ENCODE measurements at regions not wholly inside any gene's neighbourhood (a gene's known extent, or its start where the extent isn't known, plus 50 kb on each side); places are given as distances from the start of the nearest gene placed in this dataset.

- peaks cover 0 to 1% (median 0%) of the 10 kb centered on the region in 7 donors for H3K9me3 Mint-ChIP-seq
- H3K9me3 ChIP-seq (ENCODE audit: control insufficient read depth in 2 of 2, low read length in 2 of 2) = no peaks in the 10 kb centered on the region
- no peak overlapping the region for H3K27ac ChIP-seq (ENCODE audit: insufficient read depth, low read length, poor library complexity, severe bottlenecking)
- no peaks in the 10 kb centered on the region for H3K4me1 Mint-ChIP-seq
- DNase-seq = no peak
- no peak for ATAC-seq (ENCODE audit: low read depth in 2 of 2)
- no peak overlapping the region for H3K4me3 ChIP-seq (ENCODE audit: low read depth, low read length)
- H3K4me1 ChIP-seq (ENCODE audit: control insufficient read depth, insufficient read depth, low read length, poor library complexity, severe bottlenecking) = no peaks in the 10 kb centered on the region
- H3K27me3 Mint-ChIP-seq = no peaks in the 10 kb centered on the region
- no peak overlapping the region for H3K4me3 Mint-ChIP-seq
- H3K36me3 ChIP-seq (ENCODE audit: control insufficient read depth, insufficient read depth, low read length) = no peaks in the 10 kb centered on the region
- no peaks in the 10 kb centered on the region for H3K36me3 Mint-ChIP-seq
- no peak overlapping the region for H3K27ac Mint-ChIP-seq
- H3K27me3 ChIP-seq (ENCODE audit: control insufficient read depth, insufficient read depth, low read length) = no peaks in the 10 kb centered on the region
Measured at GRCh38 chr9:105023788-105024187, 95.8 kb upstream of the ABCA1 start.

- H3K27ac ChIP-seq (ENCODE audit: insufficient read depth, low read length, poor library complexity, severe bottlenecking) = no peak overlapping the region
- no peak for ATAC-seq (ENCODE audit: low read depth in 2 of 2)
- no peak for DNase-seq
- no peaks in the 10 kb centered on the region for H3K4me1 Mint-ChIP-seq
- H3K27me3 Mint-ChIP-seq = no peaks in the 10 kb centered on the region
- H3K4me3 ChIP-seq (ENCODE audit: low read depth, low read length) = no peak overlapping the region
- no peaks in the 10 kb centered on the region for H3K36me3 ChIP-seq (ENCODE audit: control insufficient read depth, insufficient read depth, low read length)
- H3K9me3 ChIP-seq (ENCODE audit: control insufficient read depth in 2 of 2, low read length in 2 of 2) = no peaks in the 10 kb centered on the region
- no peak overlapping the region for H3K27ac Mint-ChIP-seq
- no peaks in the 10 kb centered on the region for H3K4me1 ChIP-seq (ENCODE audit: control insufficient read depth, insufficient read depth, low read length, poor library complexity, severe bottlenecking)
- H3K36me3 Mint-ChIP-seq = no peaks in the 10 kb centered on the region
- no peaks in the 10 kb centered on the region for H3K9me3 Mint-ChIP-seq
- H3K4me3 Mint-ChIP-seq = no peak overlapping the region
- no peaks in the 10 kb centered on the region for H3K27me3 ChIP-seq (ENCODE audit: control insufficient read depth, insufficient read depth, low read length)
Measured at GRCh38 chr9:105024529-105024928, 96.6 kb upstream of the ABCA1 start.

GRCh38 chr9:105026451-105026850, 98.5 kb upstream of the ABCA1 start:
- Histone ChIP-seq H3K27me3 (ENCODE audit: control insufficient read depth, insufficient read depth, low read length) (no peaks in the 10 kb centered on the region), H3K36me3 (ENCODE audit: control insufficient read depth, insufficient read depth, low read length) (no peaks in the 10 kb centered on the region), H3K4me1 (ENCODE audit: control insufficient read depth, insufficient read depth, low read length, poor library complexity, severe bottlenecking) (no peaks in the 10 kb centered on the region), H3K4me3 (ENCODE audit: low read depth, low read length) (no peak overlapping the region), H3K27ac (ENCODE audit: insufficient read depth, low read length, poor library complexity, severe bottlenecking) (no peak overlapping the region), H3K9me3 (ENCODE audit: control insufficient read depth in 2 of 2, low read length in 2 of 2) (no peaks in the 10 kb centered on the region)
- H3K9me3 Mint-ChIP-seq = peaks cover 0 to 4% (median 0%) of the 10 kb centered on the region in 7 donors
- H3K27me3 Mint-ChIP-seq = no peaks in the 10 kb centered on the region
- DNase-seq (no peak), ATAC-seq (ENCODE audit: low read depth in 2 of 2) (no peak)
- peaks cover 5% of the 10 kb centered on the region for H3K36me3 Mint-ChIP-seq
- no peaks in the 10 kb centered on the region for H3K4me1 Mint-ChIP-seq
- no peak overlapping the region for H3K27ac Mint-ChIP-seq
- no peak overlapping the region for H3K4me3 Mint-ChIP-seq

- Histone ChIP-seq H3K27me3 (ENCODE audit: control insufficient read depth, insufficient read depth, low read length) (no peaks in the 10 kb centered on the region), H3K4me3 (ENCODE audit: low read depth, low read length) (no peak overlapping the region), H3K27ac (ENCODE audit: insufficient read depth, low read length, poor library complexity, severe bottlenecking) (no peak overlapping the region), H3K9me3 (ENCODE audit: control insufficient read depth in 2 of 2, low read length in 2 of 2) (no peaks in the 10 kb centered on the region), H3K36me3 (ENCODE audit: control insufficient read depth, insufficient read depth, low read length) (no peaks in the 10 kb centered on the region), H3K4me1 (ENCODE audit: control insufficient read depth, insufficient read depth, low read length, poor library complexity, severe bottlenecking) (no peaks in the 10 kb centered on the region)
- H3K27ac Mint-ChIP-seq = no peak overlapping the region
- no peak overlapping the region for H3K4me3 Mint-ChIP-seq
- ATAC-seq (ENCODE audit: low read depth in 2 of 2) = no peak
- H3K36me3 Mint-ChIP-seq = peaks cover 5% of the 10 kb centered on the region
- no peaks in the 10 kb centered on the region for H3K27me3 Mint-ChIP-seq
- DNase-seq = no peak
- no peaks in the 10 kb centered on the region for H3K4me1 Mint-ChIP-seq
- peaks cover 0 to 4% (median 0%) of the 10 kb centered on the region in 7 donors for H3K9me3 Mint-ChIP-seq
Measured at GRCh38 chr9:105027084-105027483, 99.1 kb upstream of the ABCA1 start.

GRCh38 chr9:105030285-105030684, 102.3 kb upstream of the ABCA1 start:
- Histone ChIP-seq H3K27me3 (ENCODE audit: control insufficient read depth, insufficient read depth, low read length) (no peaks in the 10 kb centered on the region), H3K9me3 (ENCODE audit: control insufficient read depth in 2 of 2, low read length in 2 of 2) (peaks cover 11 to 12% of the 10 kb centered on the region in 2 experiments), H3K4me3 (ENCODE audit: low read depth, low read length) (no peak overlapping the region), H3K4me1 (ENCODE audit: control insufficient read depth, insufficient read depth, low read length, poor library complexity, severe bottlenecking) (no peaks in the 10 kb centered on the region), H3K27ac (ENCODE audit: insufficient read depth, low read length, poor library complexity, severe bottlenecking) (no peak overlapping the region), H3K36me3 (ENCODE audit: control insufficient read depth, insufficient read depth, low read length) (no peaks in the 10 kb centered on the region)
- Mint-ChIP-seq H3K4me1 (no peaks in the 10 kb centered on the region), H3K36me3 (peaks cover 5% of the 10 kb centered on the region), H3K9me3 (peaks cover 0 to 14% (median 3%) of the 10 kb centered on the region in 7 donors), H3K4me3 (no peak overlapping the region), H3K27ac (no peak overlapping the region), H3K27me3 (no peaks in the 10 kb centered on the region)
- DNase-seq (no peak), ATAC-seq (ENCODE audit: low read depth in 2 of 2) (no peak)

GRCh38 chr9:105037139-105037538, 109.2 kb upstream of the ABCA1 start:
- no peak overlapping the region for H3K27ac ChIP-seq (ENCODE audit: insufficient read depth, low read length, poor library complexity, severe bottlenecking)
- no peak overlapping the region for H3K4me3 Mint-ChIP-seq
- peaks cover 0 to 6% (median 0%) of the 10 kb centered on the region in 4 donors for H3K4me1 Mint-ChIP-seq
- peaks cover 11 to 12% of the 10 kb centered on the region in 2 experiments for H3K9me3 ChIP-seq (ENCODE audit: control insufficient read depth in 2 of 2, low read length in 2 of 2)
- no peak overlapping the region for H3K4me3 ChIP-seq (ENCODE audit: low read depth, low read length)
- ATAC-seq (ENCODE audit: low read depth in 2 of 2) (no peak), DNase-seq (no peak)
- no peak overlapping the region for H3K27ac Mint-ChIP-seq
- H3K27me3 Mint-ChIP-seq = peaks cover 23% of the 10 kb centered on the region
- no peaks in the 10 kb centered on the region for H3K4me1 ChIP-seq (ENCODE audit: control insufficient read depth, insufficient read depth, low read length, poor library complexity, severe bottlenecking)
- H3K9me3 Mint-ChIP-seq = peaks cover 0 to 20% (median 5%) of the 10 kb centered on the region in 7 donors
- no peaks in the 10 kb centered on the region for H3K27me3 ChIP-seq (ENCODE audit: control insufficient read depth, insufficient read depth, low read length)
- H3K36me3 Mint-ChIP-seq = no peaks in the 10 kb centered on the region
- H3K36me3 ChIP-seq (ENCODE audit: control insufficient read depth, insufficient read depth, low read length) = no peaks in the 10 kb centered on the region

- Histone ChIP-seq H3K27ac (ENCODE audit: insufficient read depth, low read length, poor library complexity, severe bottlenecking) (no peak overlapping the region), H3K9me3 (ENCODE audit: control insufficient read depth in 2 of 2, low read length in 2 of 2) (peaks cover 10 to 11% of the 10 kb centered on the region in 2 experiments), H3K36me3 (ENCODE audit: control insufficient read depth, insufficient read depth, low read length) (no peaks in the 10 kb centered on the region), H3K4me3 (ENCODE audit: low read depth, low read length) (no peak overlapping the region), H3K4me1 (ENCODE audit: control insufficient read depth, insufficient read depth, low read length, poor library complexity, severe bottlenecking) (no peaks in the 10 kb centered on the region), H3K27me3 (ENCODE audit: control insufficient read depth, insufficient read depth, low read length) (no peaks in the 10 kb centered on the region)
- H3K4me1 Mint-ChIP-seq = peaks cover 0 to 6% (median 0%) of the 10 kb centered on the region in 4 donors
- H3K27me3 Mint-ChIP-seq = peaks cover 23% of the 10 kb centered on the region
- ATAC-seq (ENCODE audit: low read depth in 2 of 2) = no peak
- H3K4me3 Mint-ChIP-seq = no peak overlapping the region
- H3K9me3 Mint-ChIP-seq = peaks cover 0 to 20% (median 5%) of the 10 kb centered on the region in 7 donors
- DNase-seq = no peak
- H3K27ac Mint-ChIP-seq = no peak overlapping the region
- no peaks in the 10 kb centered on the region for H3K36me3 Mint-ChIP-seq
Measured at GRCh38 chr9:105038051-105038450, 110.1 kb upstream of the ABCA1 start.

GRCh38 chr9:105039175-105039799, 111.3 kb upstream of the ABCA1 start:
- H3K4me1 ChIP-seq (ENCODE audit: control insufficient read depth, insufficient read depth, low read length, poor library complexity, severe bottlenecking) = no peaks in the 10 kb centered on the region
- no peak for DNase-seq
- H3K27ac Mint-ChIP-seq = no peak overlapping the region
- no peaks in the 10 kb centered on the region for H3K36me3 Mint-ChIP-seq
- no peaks in the 10 kb centered on the region for H3K9me3 ChIP-seq (ENCODE audit: control insufficient read depth in 2 of 2, low read length in 2 of 2)
- H3K4me3 ChIP-seq (ENCODE audit: low read depth, low read length) = no peak overlapping the region
- H3K27ac ChIP-seq (ENCODE audit: insufficient read depth, low read length, poor library complexity, severe bottlenecking) = no peak overlapping the region
- no peaks in the 10 kb centered on the region for H3K27me3 ChIP-seq (ENCODE audit: control insufficient read depth, insufficient read depth, low read length)
- ATAC-seq (ENCODE audit: low read depth in 2 of 2) = no peak
- H3K36me3 ChIP-seq (ENCODE audit: control insufficient read depth, insufficient read depth, low read length) = no peaks in the 10 kb centered on the region
- no peak overlapping the region for H3K4me3 Mint-ChIP-seq
- H3K4me1 Mint-ChIP-seq = peaks cover 0 to 6% (median 0%) of the 10 kb centered on the region in 4 donors
- H3K9me3 Mint-ChIP-seq = peaks cover 0 to 16% (median 6%) of the 10 kb centered on the region in 7 donors
- peaks cover 23% of the 10 kb centered on the region for H3K27me3 Mint-ChIP-seq

Measured in CD4-positive, CD25-positive, alpha-beta regulatory T cell (primary cell).